Aorta (tissue), 5 donors: ENCODE measurements at regions not wholly inside any gene's neighbourhood (a gene's known extent, or its start where the extent isn't known, plus 50 kb on each side); places are given as distances from the start of the nearest gene placed in this dataset.
A peak's percentile ranks its signal among the peaks of the same experiment; 100 is the strongest.
"Not testable (repeated sequence)": the region's sequence is repeated elsewhere in the genome, so short reads cannot be mapped to it uniquely, and the experiment has no call there.

Experiments used
- ATAC-seq: fragments of 200-7000 bp; cut with Tn5 transposase; one replicate; pipeline ENCODE4 v1.9.1; 2022; ENCODE audit warnings: moderate library complexity; ENCODE audit not compliant: low FRiP score
- DNase-seq, 2 donors: peaks; one replicate each; pipeline ENCODE4 v3.0.0-alpha.2; 2020
- H3K27ac ChIP-seq, 2 donors: one replicate each; pipeline ENCODE4 v1.5.1; 2013; ENCODE audit warnings: low read length in 2 of 2, mild to moderate bottlenecking in 2 of 2, moderate library complexity in 2 of 2, control low read depth in 1 of 2, inconsistent platforms in 1 of 2, low read depth in 1 of 2
- H3K27me3 ChIP-seq, 2 donors: one replicate each; pipeline ENCODE4 v1.6.1; 2013; ENCODE audit warnings: control low read depth in 1 of 2, low read length in 1 of 2, mild to moderate bottlenecking in 1 of 2, moderate library complexity in 1 of 2; ENCODE audit not compliant: insufficient read depth in 2 of 2, control insufficient read depth in 1 of 2
- H3K36me3 ChIP-seq, 2 donors: one replicate each; pipeline ENCODE4 v1.6.1; 2013; ENCODE audit warnings: control low read depth in 1 of 2, low read length in 1 of 2, mild to moderate bottlenecking in 1 of 2; ENCODE audit not compliant: insufficient read depth in 2 of 2, control insufficient read depth in 1 of 2
- H3K4me1 ChIP-seq, 2 donors: one replicate each; pipeline ENCODE4 v1.6.1; 2013; ENCODE audit warnings: low read length in 2 of 2, control low read depth in 1 of 2, mild to moderate bottlenecking in 1 of 2, moderate library complexity in 1 of 2; ENCODE audit not compliant: insufficient read depth in 2 of 2, control insufficient read depth in 1 of 2
- H3K4me3 ChIP-seq, 2 donors: one replicate each; pipeline ENCODE4 v1.5.1; 2013; ENCODE audit warnings: low read length in 2 of 2, control low read depth in 1 of 2, mild to moderate bottlenecking in 1 of 2
- H3K9me3 ChIP-seq: one replicate; pipeline ENCODE4 v1.6.1; 2013; ENCODE audit warnings: mild to moderate bottlenecking, low read length; ENCODE audit not compliant: control insufficient read depth
- WGBS, 2 donors: extraction: QIAGEN DNeasy Blood & Tissue Kit; methylation state at CpG; one replicate each; pipeline ENCODE4 v1.1.7; 2013; 5-methylcytosine and 5-hydroxymethylcytosine counted together
- intact Hi-C, 2 donors: fragments of 100-400 bp; cut with DNase I; formaldehyde crosslinking; loops; one replicate each; pipeline versions ENCODE4 v1.14.2 to v1.15.0; 2022
- donor health status: healthy with polysubstance abuse.
- donor health status: Bipolar disorder and iron deficiency.
- donor health status: DM: no; HTN: no; CAD: no.
- donor health status: DM: no; HTN: no; CAD: no.
- donor health status: DM: yes; HTN: yes; CAD: no.

GRCh38 chr11:91075032-91075695, 852.3 kb upstream of the CHORDC1 start:
- Histone ChIP-seq H3K9me3 (no peaks in the 10 kb centered on the region), H3K36me3 (no peaks in the 10 kb centered on the region), H3K4me3 (no peak overlapping the region), H3K4me1 (no peaks in the 10 kb centered on the region), H3K27me3 (no peaks in the 10 kb centered on the region), H3K27ac (no peak overlapping the region)
- ATAC-seq: no peak
- 27 to 45% methylated on average over 2 of the region's 2 CpGs for WGBS, 2 donors
- no peak for DNase-seq
- intact Hi-C loops: no loop called here

- intact Hi-C loops: no loop called here
- no peak overlapping the region for H3K4me3 ChIP-seq
- H3K36me3 ChIP-seq: no peaks in the 10 kb centered on the region
- H3K27ac ChIP-seq: no peak overlapping the region
- H3K27me3 ChIP-seq: no peaks in the 10 kb centered on the region
- no peaks in the 10 kb centered on the region for H3K4me1 ChIP-seq
- whole genome bisulfite sequencing, 2 donors: 93 to 94% methylated on average over 2 of the region's 2 CpGs
- no peaks in the 10 kb centered on the region for H3K9me3 ChIP-seq
- no peak for ATAC-seq
- DNase-seq: peak in 1 of 2 donors; percentile 51
These were observed 844.8 kb upstream of the CHORDC1 start for GRCh38 chr11:91067666-91068065.

- Histone ChIP-seq H3K4me3 (no peak overlapping the region), H3K9me3 (no peaks in the 10 kb centered on the region), H3K4me1 (no peaks in the 10 kb centered on the region), H3K27ac (no peak overlapping the region), H3K36me3 (no peaks in the 10 kb centered on the region), H3K27me3 (no peaks in the 10 kb centered on the region)
- DNase-seq (no peak), ATAC-seq (no peak)
- intact Hi-C loops: no loop called here
- WGBS, 2 donors: 52 to 61% methylated on average over 5 of the region's 5 CpGs
These were observed 843.7 kb upstream of the CHORDC1 start for GRCh38 chr11:91066456-91067047.

- H3K36me3 ChIP-seq, DNase-seq, H3K27me3 ChIP-seq, intact Hi-C loops, H3K9me3 ChIP-seq, ATAC-seq, H3K27ac ChIP-seq, H3K4me1 ChIP-seq, H3K4me3 ChIP-seq: not testable (repeated sequence)
- 97 to 99% methylated on average over 18 to 29 of the region's 29 CpGs for WGBS, 2 donors
These were observed 840.5 kb upstream of the CHORDC1 start for GRCh38 chr11:91063399-91063798.

- H3K36me3 ChIP-seq: no peaks in the 10 kb centered on the region
- intact Hi-C loops: no loop called here
- no peaks in the 10 kb centered on the region for H3K27me3 ChIP-seq
- no peak for DNase-seq
- H3K27ac ChIP-seq: no peak overlapping the region
- no peaks in the 10 kb centered on the region for H3K9me3 ChIP-seq
- H3K4me1 ChIP-seq: no peaks in the 10 kb centered on the region
- 74 to 79% methylated on average over 2 of the region's 2 CpGs for WGBS, 2 donors
- no peak for ATAC-seq
- no peak overlapping the region for H3K4me3 ChIP-seq
These were observed 825.0 kb upstream of the CHORDC1 start for GRCh38 chr11:91047882-91048281.

GRCh38 chr11:91046261-91046660, 823.4 kb upstream of the CHORDC1 start:
- no peak for ATAC-seq
- DNase-seq: no peak
- Histone ChIP-seq H3K27me3 (no peaks in the 10 kb centered on the region), H3K36me3 (no peaks in the 10 kb centered on the region), H3K4me1 (no peaks in the 10 kb centered on the region), H3K4me3 (no peak overlapping the region), H3K27ac (no peak overlapping the region), H3K9me3 (no peaks in the 10 kb centered on the region)
- intact Hi-C loops: no loop called here
- WGBS, 2 donors: 90 to 94% methylated on average over 6 of the region's 6 CpGs

GRCh38 chr11:91041626-91042025, 818.8 kb upstream of the CHORDC1 start:
- Histone ChIP-seq H3K4me3 (no peak overlapping the region), H3K27me3 (no peaks in the 10 kb centered on the region), H3K27ac (no peak overlapping the region), H3K9me3 (no peaks in the 10 kb centered on the region), H3K4me1 (no peaks in the 10 kb centered on the region), H3K36me3 (no peaks in the 10 kb centered on the region)
- intact Hi-C loops: loop anchor here in 1 of 2 donors (5.0 kb wide), 1 partner anchor 206 kb away; no protein-coding TSS in a partner anchor
- no peak for ATAC-seq
- no peak for DNase-seq

GRCh38 chr11:91023731-91024130, 800.9 kb upstream of the CHORDC1 start:
- ATAC-seq (no peak), DNase-seq (no peak)
- no peak overlapping the region for H3K27ac ChIP-seq
- WGBS, 2 donors: 3 to 6% methylated on average over 2 of the region's 2 CpGs
- intact Hi-C loops: no loop called here
- no peaks in the 10 kb centered on the region for H3K27me3 ChIP-seq
- no peaks in the 10 kb centered on the region for H3K36me3 ChIP-seq
- no peaks in the 10 kb centered on the region for H3K4me1 ChIP-seq
- H3K4me3 ChIP-seq: no peak overlapping the region
- no peaks in the 10 kb centered on the region for H3K9me3 ChIP-seq

- H3K4me3 ChIP-seq: no peak overlapping the region
- whole genome bisulfite sequencing, 2 donors: 70 to 98% methylated on average over 2 of the region's 2 CpGs
- no peak for DNase-seq
- no peaks in the 10 kb centered on the region for H3K9me3 ChIP-seq
- no peaks in the 10 kb centered on the region for H3K36me3 ChIP-seq
- H3K27me3 ChIP-seq: no peaks in the 10 kb centered on the region
- ATAC-seq: no peak
- H3K4me1 ChIP-seq: no peaks in the 10 kb centered on the region
- H3K27ac ChIP-seq: no peak overlapping the region
- intact Hi-C loops: no loop called here
These were observed 788.7 kb upstream of the CHORDC1 start for GRCh38 chr11:91011503-91011902.
